GM06990 (cell line): ENCODE measurements at regions not wholly inside any gene's neighbourhood (a gene's known extent, or its start where the extent isn't known, plus 50 kb on each side); places are given as distances from the start of the nearest gene placed in this dataset.

Experiments used
- DNase-seq: peaks from one replicate; pipeline ENCODE4 v3.0.0-alpha.2; 2011; ENCODE audit not compliant: insufficient read length; ENCODE audit errors: extremely low read depth
- H3K27me3 ChIP-seq: replicated peaks from 2 replicates; pipeline ENCODE4 v1.6.0; 2011; ENCODE audit warnings: low read length; ENCODE audit not compliant: control insufficient read depth, insufficient read depth
- H3K36me3 ChIP-seq: 2 replicates; pipeline ENCODE4 v1.5.1; 2011; ENCODE audit warnings: low read length; ENCODE audit not compliant: control insufficient read depth, insufficient read depth
- H3K4me3 ChIP-seq: replicated peaks from 2 replicates; pipeline ENCODE4 v1.5.1; 2011; ENCODE audit warnings: low read depth, mild to moderate bottlenecking, control low read depth, low read length
- TF ChIP-seq, protein P1 (sequence below): IDR thresholded peaks from 2 replicates; pipeline ENCODE4 v1.5.1; 2011; ENCODE audit warnings: low read length, control low read depth, mild to moderate bottlenecking, inconsistent platforms; ENCODE audit not compliant: insufficient read depth, poor library complexity, severe bottlenecking

DNA sequence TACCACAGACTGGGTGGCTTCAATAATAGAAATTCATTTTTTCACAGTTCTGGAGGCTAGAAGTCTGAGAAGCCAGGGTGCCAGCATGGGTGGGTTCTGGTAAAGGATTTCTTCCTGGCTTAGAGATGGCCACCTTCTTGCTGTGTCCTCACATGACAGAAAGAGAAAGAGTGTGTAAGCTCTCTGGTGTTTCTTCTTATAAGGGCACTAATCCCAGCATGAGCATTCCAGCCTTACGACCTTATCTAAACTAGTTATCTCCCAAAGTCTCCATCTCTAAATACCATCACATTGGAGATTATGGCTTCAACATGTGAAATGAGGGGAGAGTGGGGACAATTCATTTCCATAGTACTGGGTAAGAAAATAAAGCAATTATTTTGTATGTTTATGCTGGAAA, 226.5 kb upstream of the TUSC1 start:
- TF ChIP-seq, protein P1, sequence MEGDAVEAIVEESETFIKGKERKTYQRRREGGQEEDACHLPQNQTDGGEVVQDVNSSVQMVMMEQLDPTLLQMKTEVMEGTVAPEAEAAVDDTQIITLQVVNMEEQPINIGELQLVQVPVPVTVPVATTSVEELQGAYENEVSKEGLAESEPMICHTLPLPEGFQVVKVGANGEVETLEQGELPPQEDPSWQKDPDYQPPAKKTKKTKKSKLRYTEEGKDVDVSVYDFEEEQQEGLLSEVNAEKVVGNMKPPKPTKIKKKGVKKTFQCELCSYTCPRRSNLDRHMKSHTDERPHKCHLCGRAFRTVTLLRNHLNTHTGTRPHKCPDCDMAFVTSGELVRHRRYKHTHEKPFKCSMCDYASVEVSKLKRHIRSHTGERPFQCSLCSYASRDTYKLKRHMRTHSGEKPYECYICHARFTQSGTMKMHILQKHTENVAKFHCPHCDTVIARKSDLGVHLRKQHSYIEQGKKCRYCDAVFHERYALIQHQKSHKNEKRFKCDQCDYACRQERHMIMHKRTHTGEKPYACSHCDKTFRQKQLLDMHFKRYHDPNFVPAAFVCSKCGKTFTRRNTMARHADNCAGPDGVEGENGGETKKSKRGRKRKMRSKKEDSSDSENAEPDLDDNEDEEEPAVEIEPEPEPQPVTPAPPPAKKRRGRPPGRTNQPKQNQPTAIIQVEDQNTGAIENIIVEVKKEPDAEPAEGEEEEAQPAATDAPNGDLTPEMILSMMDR = no peak
- Histone ChIP-seq H3K36me3 (no peaks in the 10 kb centered on the region), H3K4me3 (no peak overlapping the region), H3K27me3 (no peaks in the 10 kb centered on the region)
- DNase-seq = no peak

DNA sequence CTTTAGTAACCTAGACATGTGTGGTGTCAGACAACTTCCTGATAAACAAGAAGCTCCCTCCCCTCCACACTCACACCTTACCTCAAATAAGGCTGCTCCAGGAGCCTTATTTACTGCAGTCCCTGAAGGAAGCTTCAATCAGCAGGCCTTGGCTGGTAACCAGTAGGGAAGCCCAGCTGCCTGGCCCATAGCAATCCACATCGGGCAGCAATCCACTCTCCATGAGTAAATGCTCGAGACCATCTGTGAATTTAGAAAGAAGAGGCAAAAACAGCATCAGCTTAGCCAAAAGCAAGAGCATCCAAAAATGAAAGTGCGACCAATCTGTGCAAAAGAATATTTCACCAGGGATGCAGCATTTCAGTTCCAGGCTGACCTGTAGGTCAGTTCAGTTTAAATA, 213.3 kb upstream of the TUSC1 start:
- Histone ChIP-seq H3K36me3 (no peaks in the 10 kb centered on the region), H3K27me3 (no peaks in the 10 kb centered on the region), H3K4me3 (no peak overlapping the region)
- no peak for DNase-seq
- TF ChIP-seq, protein P1 = no peak

GRCh38 chr9:25889661-25890060, 211.4 kb upstream of the TUSC1 start:
- DNase-seq = no peak
- Histone ChIP-seq H3K4me3 (no peak overlapping the region), H3K36me3 (no peaks in the 10 kb centered on the region), H3K27me3 (no peaks in the 10 kb centered on the region)
- TF ChIP-seq, protein P1 = no peak

DNA sequence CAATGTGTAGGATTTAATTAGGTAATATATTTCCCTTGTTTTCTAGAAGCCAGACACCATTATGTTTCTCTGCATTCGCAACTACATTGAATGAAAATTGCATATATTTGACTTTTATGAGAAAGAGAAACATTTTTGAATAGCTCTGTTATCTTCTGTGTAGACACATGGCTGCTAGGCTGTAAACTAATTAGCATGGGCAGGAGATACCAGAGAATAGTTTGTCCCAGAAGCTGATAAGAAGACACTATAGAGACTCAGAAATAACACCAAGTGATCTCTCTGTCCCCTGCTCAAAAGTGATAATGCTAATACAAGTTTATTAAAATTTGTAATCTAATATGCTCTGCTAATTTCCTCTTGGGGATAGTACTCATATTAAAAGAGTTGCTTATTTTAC, 198.0 kb upstream of the TUSC1 start:
- no peaks in the 10 kb centered on the region for H3K36me3 ChIP-seq
- no peak overlapping the region for H3K4me3 ChIP-seq
- TF ChIP-seq, protein P1 = no peak
- DNase-seq = no peak
- H3K27me3 ChIP-seq = no peaks in the 10 kb centered on the region

DNA sequence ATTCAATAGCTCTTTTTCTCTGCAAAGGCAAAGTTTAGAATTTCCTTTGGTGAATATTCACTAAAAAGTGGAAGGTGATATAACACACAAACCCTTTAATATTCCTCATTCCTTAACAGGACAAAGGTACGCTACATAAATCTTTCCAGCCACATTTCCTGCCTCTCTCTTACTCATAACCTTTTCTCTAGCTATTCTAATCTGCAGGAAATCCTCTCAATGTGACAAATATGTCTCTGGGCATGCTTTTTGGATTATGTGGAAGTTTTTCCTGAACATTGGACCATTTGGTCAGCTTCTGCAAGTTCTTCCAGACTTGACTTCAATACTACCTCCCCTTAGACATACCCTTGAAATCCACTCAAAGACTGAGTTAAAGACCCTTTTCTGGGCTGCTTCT, 186.3 kb upstream of the TUSC1 start:
- no peak for DNase-seq
- no peak overlapping the region for H3K4me3 ChIP-seq
- TF ChIP-seq, protein P1 = no peak

DNA sequence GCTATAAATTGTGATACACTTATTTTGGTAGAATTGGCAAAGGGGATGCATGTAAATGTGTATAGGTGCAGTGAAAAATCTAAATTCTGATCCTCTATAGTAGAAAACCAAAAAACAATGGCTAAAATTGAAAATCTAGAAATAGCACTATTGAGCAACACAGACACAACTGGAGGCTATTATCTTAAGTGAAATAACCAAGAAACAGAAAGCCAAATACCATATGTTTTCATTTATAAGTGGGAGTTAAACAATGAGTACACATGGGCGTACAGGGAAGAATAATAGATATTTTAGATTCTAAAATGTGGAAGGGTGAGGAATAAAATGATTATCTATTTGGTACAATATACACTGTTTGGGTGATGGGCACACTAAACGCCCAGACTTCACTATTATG, 183.2 kb upstream of the TUSC1 start:
- DNase-seq = no peak
- H3K27me3 ChIP-seq = no peaks in the 10 kb centered on the region
- TF ChIP-seq, protein P1 = no peak
- H3K4me3 ChIP-seq = no peak overlapping the region
- H3K36me3 ChIP-seq = no peaks in the 10 kb centered on the region

More for the DNA sequence above, 186.3 kb upstream of the TUSC1 start:
- Histone ChIP-seq H3K36me3 (no peaks in the 10 kb centered on the region), H3K27me3 (no peaks in the 10 kb centered on the region)
